ENCODE measurements at regions not wholly inside any gene's neighbourhood (a gene's known extent, or its start where the extent isn't known, plus 50 kb on each side); places are given as distances from the start of the nearest gene placed in this dataset.
"Not testable (repeated sequence)": the region's sequence is repeated elsewhere in the genome, so short reads cannot be mapped to it uniquely, and the experiment has no call there.

DNA sequence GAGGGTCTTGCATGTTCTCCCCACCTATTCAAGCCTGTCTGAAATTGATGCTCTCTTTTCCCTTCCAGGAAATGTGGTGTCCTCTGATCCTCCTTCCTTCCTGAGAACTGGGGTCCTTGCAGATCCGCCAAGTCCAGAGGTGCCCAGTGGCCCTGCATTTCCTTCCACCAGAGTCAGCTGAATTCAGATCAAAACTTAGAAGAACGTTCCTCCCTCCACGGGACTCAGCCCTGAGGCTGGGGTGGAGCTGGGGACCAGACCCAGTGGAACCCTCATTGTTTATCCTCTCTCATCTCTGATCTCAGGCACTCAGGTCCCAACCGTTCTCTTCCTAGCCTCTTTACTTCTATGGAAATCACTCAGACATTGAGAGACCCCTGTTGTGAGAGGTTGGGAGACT, 477.3 kb downstream of the TSHZ3 start:
- no peak for DNase-seq (ENCODE audit: low read depth in 2 of 2)

DNA sequence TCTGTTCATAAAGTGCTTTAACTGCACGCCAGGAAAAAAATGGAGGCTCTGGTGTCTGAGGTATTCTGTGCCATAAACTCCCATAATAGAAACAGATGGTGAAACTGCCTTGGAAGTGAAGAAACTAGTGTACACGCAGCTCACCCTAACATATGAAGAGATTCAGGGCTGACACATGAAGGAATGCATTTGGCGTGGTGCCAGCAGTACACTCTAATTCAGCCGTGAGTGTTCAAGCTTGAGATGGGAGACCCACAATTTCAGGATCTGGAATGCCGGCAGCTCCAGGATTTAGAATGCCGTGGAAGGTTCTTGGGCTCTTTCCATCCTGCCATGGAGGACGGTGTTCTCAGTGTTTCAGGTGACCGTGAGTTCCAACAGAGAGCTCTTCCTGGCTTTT, 478.4 kb downstream of the TSHZ3 start:
- DNase-seq (ENCODE audit: low read depth in 2 of 2) = no peak

DNA sequence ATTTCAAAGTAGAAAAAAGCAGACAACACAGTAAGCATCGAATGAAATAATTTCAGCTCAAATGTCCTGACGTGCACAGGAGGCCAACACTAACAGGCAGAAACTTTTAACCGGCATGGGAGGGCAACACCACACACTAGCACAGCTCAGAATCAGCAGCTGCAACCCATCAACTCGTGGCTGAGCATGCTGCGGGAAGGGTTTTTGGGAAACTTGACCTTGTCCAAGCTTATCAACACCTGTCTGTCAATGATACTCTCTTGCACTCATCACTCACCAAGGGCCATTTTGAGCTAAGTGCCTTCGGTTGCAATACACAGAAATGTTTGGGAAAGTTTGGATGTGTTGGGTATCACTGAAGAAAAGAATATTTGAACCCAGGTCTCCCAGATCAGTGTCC, 483.7 kb downstream of the TSHZ3 start:
- no peak for DNase-seq (ENCODE audit: low read depth in 2 of 2)

DNA sequence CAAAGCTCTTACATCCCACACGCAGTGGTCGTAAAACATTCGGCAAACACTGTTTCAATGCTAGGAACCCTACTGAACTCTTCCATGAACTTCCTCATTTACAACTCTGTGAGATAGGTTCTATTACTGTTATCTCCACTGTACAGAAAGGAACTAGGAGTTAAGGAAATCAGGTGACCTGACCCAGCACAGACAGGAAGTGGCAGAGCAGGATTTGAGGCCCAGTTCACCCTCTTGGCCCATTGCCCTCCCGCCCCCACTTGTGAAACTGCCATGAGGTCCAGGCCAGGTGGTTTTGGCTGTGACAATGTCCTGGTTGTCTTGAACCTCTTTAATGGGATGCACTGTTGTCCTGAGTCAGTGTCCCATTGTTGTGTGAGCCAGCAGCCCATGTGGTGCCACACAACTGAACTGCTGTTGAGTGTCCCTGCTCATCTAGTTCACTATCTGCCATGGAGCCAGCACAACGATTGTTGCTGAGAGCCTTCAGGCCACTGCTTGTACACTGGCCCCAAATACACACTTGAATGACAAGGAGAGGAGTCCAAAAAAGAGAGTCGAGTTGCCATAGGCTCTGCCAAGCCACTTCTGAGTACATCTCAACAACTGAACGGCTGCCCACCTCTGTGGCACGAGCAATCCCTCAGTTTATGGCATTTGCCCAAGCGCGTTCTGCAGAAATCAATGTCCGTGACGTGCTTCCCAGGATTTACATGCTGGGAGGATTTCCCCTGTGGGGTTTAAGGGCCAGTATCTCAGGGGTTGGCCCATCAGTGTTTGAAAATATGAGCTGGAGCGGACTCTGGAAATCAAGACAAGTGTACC, 484.6 kb downstream of the TSHZ3 start:
- DNase-seq (ENCODE audit: low read depth in 2 of 2) = no peak

DNA sequence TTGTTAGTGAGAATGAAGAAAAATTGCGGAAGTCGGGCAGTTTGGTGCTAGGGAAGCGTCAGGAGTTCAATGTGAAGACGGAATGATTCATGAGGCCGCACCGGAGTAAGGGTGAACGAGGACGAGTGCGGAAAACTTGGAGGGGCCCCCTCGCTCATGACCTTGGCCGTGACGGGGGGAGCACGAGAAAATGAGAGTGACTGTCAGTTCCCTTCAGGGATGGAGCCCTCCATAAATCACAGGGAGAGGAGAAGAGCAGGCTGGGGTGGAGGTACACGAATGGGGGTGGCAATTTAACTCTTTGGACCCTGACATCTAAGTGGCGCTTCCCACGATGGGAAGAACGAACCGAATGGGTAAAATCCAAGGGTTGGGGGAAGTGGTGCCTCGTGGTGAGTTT, 486.4 kb downstream of the TSHZ3 start:
- DNase-seq (ENCODE audit: low read depth in 2 of 2) = no peak

DNA sequence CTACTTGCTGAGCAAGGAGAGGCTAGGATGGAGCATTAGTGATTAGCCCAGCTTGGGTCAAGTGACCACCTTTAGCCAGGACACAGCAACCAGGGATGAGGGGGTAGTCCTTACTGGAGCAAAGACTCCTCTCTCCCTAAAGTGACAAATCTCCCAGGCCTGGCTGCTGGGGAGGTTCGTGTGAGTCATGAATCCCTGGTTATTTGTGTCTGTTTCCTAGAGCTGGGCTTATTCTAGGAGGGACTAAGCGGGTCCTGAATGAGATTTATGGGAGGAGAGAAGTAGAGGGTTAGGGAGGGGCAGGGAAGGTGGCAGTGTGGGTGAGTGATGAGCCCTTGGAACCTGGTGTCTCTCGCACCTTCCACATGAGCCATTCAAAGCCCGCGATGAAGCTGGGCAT, 487.3 kb downstream of the TSHZ3 start:
- no peak for DNase-seq (ENCODE audit: low read depth in 2 of 2)

DNA sequence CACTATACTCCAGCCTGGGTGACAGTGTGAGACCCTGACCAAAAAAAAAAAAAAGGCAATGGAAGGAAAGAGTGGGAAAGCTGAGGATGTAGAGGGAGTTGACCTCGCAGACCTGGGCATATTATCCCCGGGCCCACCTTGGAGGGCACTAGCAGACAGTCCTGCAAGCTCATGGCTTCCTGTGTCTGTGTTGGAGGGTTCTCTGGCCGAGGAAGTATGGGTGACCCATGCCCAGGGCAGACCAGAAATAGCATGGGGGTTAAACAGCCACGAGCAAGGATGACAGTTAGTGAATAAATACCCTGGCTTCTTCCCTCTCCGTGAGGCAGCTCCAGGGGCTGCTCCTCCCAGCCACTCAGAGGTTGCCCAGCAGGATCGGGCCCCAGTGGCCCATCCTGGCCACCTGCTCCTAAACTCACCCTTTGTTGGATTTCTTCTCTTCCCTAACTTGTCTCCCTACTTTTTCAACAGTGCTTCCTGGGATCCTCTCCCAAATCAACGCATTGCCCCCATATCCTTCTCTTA, 485.8 kb downstream of the ZNF536 start:
- no peak for DNase-seq (ENCODE audit: low read depth in 2 of 2)

DNA sequence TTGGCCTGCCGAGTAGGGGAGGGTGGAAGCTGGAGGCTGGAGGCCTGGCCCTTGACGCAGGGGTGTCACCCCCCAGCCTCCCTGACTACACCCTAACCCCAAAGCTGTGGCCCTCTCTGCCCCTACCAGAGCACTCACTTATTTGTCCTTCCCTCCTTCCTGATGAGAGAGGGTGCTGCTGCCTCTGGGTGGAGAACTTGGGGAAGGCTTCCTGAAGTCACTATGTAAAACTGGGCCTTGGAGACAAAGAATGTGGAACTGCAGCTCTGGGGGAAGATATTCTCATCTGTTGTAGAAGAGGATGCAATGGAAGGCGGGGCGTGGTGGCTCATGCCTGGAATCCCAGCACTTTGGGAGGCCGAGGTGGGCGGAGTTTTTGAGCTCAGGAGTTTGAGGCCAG, 485.2 kb downstream of the ZNF536 start:
- no peak for DNase-seq (ENCODE audit: low read depth in 2 of 2)

DNA sequence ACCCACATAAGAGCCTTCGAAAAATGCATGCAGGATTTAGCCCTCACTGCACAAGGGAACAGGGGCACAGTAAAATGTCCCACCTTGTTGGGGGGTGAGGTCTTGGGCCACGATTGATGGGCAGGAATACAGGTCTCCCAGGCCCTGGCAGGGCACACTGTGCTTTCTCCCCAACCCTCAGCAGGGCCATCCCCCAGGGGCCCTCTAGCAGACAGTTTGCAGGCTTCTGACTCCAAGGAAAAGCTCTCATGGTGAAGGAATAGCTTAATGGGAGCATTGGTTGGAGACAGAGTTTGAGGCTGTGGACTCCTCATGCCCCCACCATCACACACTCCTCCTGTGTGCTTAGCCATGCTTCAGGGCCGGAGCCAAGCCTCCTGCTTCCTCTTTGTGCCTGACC, 484.6 kb downstream of the ZNF536 start:
- DNase-seq (ENCODE audit: low read depth in 2 of 2) = no peak

DNA sequence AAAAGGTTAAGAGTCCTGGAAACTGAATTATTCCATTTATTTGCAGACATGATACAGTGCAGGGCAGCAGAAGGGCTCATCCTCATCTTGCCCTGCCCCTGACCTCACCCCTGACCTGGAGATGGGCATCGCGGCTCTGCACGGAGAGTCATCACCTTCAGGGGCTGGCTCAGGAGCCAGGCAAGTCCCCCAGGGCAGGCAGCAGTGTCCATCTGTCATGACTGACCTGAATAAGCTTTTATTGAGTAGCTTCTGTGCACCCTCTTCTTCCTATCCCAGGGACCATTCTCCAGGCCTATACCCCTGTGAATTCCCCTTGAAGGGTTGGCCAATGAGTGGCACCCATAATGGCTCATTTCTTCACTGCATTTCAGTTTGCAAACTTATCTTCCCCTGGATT, 484.2 kb downstream of the ZNF536 start:
- DNase-seq (ENCODE audit: low read depth in 2 of 2) = no peak

DNA sequence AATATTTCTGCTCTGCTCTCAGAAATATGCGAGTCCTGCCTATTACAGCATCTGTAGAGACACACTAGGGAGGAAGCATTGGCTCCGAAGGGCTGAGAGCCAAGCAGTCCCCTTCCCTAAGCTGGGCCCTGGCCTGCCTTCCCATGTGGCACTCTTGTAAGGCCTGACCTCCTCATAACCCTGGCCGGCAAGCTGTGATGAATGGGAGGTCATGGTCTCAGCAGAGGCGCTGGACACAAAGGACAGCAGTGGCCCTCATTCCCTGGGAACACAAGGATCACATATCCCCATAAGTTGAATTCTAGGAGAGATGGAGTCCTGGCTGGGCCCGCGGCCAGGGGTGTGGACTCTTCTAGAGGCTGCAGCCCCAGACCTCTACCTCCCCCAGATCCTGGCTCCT, 483.3 kb downstream of the ZNF536 start:
- no peak for DNase-seq (ENCODE audit: low read depth in 2 of 2)

DNA sequence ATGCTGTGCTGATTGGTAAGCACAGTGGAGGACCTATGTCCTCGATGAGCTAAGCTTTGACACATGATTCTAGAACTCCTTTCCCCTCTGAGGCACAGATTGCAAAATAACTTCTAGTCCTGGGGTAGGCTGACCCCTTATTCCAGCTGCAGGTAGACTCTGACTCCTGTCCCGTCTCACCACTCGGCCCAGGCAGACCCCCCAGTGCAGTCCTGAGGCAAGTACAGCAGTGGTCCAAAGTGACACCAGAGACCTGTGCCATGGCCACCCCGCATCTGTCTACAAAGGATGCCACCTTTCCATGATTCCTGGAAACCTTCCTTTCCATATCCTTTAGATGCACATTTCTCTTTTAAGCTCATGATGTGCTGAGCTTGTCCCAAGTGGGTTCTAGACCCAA, 482.5 kb downstream of the ZNF536 start:
- no peak for DNase-seq (ENCODE audit: low read depth in 2 of 2)

DNA sequence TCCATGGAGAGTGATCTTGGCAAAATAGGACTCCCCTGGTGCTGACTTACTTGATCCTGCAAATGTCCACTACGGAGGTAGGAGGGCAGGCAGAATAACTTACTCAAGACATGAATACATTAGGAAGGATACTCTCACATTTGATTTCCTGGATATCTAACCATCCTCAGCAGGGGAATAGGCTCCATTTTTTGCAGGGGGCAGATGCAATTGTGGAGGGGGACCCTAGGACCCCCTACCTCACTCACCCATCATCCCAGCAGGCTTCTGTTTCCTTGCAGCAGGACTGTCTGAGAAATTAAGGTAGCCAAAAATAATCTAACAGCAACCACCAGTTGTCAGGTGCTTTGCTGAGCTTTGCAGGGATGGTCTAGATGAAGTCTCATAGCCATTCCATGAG, 482.0 kb downstream of the ZNF536 start:
- no peak for DNase-seq (ENCODE audit: low read depth in 2 of 2)

DNA sequence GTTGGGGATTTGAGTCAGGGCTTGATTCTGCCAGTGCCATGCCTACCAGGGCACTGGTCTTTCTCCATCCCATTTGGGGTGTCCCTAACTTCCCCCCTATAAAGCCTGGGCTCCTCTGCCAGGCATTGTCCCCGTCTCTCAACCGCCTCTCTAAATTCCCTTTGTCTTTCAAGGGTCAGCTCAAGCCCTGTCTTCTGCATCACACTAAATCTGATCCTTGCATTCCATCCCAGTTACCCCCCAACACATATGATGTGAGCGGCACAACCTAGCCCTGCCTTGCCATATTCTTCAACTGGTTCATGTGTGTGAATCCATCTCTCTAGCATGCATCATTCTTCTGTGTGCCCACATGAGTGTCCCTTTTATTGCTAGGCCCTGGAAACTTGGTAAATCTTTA, 480.9 kb downstream of the ZNF536 start:
- no peak for DNase-seq (ENCODE audit: low read depth in 2 of 2)

DNA sequence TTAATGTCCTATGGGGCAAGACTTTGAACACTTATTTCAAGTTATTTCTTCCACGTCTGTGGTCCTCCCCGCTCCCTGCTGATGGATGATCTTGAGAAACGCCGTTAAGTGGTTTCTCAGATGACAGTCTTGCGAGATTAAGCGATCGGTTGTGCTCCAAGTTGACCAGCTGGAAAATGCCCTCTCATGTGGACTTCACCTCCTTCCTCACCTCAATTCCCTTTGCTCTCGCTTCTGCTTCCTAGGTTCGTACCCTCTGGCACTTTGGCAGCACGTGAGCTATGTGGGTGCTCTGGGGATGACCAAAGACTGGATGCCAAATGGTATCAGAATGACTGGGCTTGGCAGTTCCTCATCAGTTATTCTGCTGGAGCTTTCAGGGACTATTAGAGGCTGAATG, 480.0 kb downstream of the ZNF536 start:
- DNase-seq (ENCODE audit: low read depth in 2 of 2) = no peak

DNA sequence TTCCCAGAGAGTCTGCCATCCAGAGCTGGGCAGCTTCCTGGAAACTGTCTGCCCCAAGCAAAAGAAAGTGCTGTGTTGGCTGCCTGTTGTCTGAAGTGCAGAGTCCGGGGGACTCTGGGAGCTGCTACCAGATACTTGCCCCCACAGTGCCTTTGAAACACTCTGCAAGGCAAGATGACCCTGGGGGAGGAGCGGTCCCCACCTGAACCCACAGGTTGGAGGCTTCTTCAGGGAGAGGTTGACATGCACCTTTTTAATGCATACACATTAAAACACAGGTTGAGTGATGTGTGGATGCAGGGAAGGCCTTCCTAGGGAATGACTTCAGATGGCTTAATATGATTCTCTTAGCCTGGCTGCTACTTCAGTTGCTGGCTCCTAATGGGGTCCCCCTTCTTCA, 479.5 kb downstream of the ZNF536 start:
- DNase-seq (ENCODE audit: low read depth in 2 of 2) = no peak

DNA sequence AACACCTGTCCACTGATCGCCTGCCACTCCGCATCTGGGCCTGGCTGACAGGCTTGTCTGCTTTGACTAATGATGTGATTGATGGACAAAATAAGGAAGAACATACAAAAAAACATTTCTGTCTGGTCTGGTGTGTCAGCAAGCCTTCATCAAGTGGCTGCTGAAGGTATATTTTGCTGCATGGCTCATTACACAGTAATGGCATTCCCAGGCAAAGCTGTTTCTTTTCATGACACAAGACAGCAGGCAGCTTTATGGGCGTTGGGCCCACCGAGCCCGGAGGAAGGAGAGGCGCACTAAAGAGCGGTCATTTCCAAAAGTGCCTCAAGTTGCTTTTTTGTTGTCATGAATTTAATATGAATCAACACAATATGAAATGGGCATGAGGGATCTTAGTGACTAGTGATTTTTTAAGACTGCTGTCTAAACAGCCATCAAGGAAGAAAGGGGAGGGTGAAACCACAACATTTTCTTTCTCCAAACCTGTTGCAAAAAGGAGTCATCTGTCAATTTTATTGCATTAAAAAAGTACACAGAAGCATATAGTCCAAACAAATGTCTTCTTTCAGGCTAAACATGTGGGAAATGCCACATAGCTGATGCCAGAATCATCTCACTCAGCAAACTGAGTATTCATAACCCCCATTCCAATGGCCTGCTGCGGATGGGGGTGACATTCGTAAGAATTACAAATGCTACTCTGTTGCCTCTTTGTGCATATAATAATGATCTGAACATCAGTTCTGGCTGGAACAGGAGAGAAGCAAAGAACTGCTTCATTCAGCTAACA, 476.6 kb downstream of the ZNF536 start:
- DNase-seq (ENCODE audit: low read depth in 2 of 2) = no peak

DNA sequence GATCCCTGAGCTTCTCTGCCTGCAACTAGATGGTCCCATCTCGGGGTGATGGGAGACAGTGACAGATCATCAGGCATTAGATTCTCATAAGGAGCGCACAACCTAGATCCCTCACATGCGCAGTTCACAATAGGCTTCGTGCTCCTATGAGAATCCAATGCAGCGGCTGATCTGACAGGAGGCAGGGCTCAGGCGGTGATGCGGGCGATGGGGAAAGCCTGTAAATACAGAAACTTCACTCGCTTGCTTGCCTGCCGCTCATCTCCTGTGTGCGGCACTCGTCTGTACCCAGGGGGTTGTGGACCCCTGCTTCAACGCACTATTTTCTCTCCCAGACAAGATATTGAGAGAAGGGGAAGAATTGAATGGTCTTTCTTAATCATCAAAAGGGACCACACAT, 473.9 kb downstream of the ZNF536 start:
- no peak for DNase-seq (ENCODE audit: low read depth in 2 of 2)

DNA sequence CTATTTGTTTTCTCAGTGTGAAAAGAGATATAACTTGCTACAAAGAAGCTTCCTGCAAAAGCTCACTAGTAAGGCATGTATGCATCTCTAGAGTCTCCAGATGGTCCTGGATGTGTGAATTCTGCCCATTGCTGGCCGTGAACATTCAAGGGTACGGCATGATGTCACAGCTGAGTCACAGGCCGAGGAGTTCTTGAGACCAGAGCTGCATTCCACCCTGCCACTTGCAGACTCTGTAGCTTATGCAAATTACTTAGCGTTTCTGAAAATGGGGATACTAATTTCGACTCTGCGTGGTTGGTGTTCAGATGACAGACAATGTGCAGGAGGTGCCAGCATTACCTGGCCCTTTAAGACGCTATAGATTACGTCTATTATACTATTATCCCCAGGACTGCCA, 470.7 kb downstream of the ZNF536 start:
- no peak for DNase-seq (ENCODE audit: low read depth in 2 of 2)

DNA sequence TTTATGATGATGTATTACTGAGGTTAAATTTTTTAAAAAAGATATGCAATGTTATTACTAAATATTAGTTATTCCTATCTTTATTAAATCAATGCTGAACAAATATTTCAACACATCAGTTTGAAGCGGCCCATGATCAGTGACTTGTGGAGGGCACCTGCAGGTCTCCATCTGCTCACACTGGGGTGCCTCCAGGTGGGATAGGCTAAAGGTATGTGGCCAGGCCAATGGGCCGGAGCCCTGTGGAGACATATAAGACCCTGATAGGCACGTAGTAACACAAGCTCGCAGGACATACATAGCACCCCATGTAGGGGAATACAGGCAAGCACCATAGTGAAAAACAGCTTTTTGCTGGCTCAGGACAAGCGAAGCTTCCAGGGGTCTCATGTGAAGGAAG, 469.8 kb downstream of the ZNF536 start:
- no peak for DNase-seq (ENCODE audit: low read depth in 2 of 2)

DNA sequence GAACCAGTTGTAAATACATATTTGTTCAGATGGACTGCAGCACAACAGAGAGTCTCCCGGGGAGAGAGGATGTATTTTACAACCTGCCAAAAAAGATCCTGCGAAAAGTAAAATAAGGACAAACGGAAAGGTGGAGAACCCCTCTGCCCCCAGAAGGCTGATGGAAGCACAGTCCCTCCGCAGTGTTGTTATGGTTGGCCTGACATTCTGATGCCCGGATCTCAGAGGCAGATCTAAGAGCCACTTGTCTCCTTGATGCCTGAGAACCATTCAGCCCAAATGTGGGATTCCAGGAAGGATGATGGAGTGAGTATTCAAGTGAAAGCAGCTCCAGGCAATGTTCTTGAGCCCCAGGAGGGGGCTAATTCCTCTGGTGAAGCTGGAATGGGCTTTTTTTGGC, 458.7 kb downstream of the ZNF536 start:
- no peak for DNase-seq (ENCODE audit: low read depth in 2 of 2)

DNA sequence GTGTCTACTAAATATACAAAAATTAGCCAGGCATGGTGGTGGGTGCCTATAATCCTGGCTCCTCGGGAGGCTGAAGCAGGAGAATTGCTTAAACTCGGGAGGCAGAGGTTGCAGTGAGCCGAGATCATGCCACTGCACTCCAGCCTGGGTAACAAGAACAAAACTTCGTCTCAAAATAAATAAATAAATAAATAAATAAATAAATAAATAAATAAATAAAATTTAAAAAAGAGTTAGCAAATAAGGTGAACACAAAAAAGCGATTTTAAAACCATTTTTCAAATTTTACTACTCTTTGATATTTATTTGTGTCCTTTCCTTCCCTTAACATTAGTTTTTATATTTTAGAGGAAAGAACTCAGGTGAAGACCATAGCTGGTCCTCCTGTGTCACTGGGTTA, 453.3 kb downstream of the ZNF536 start:
- DNase-seq (ENCODE audit: low read depth in 2 of 2) = not testable (repeated sequence)

DNA sequence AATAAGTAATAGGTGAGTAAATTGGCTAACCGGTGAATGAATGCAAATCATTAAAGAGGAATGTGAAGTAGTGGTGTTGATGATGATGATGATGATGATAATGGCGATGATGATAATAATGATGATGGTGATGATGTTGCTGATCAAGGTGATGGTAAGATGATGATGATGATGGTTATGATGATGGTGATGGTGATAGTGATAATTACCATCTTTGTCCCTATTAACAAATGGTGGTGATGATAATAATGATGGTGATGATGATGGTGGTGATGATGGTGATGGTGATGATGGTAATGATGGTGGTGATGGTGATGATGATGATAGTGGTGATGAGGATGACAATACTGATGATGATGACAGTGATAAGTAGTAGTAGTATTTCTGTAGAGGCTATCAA, 452.6 kb downstream of the ZNF536 start:
- no peak for DNase-seq (ENCODE audit: low read depth in 2 of 2)

All from stimulated activated CD8-positive, alpha-beta memory T cell treated with anti-CD3 and anti-CD28 coated beads, Interleukin-15, amount 100 ng/mL, for 48 hours (primary cell).